Activated naive CD4-positive, alpha-beta T cell treated with anti-CD3 and anti-CD28 coated beads, Interleukin-2, amount 50 U/mL, for 16 hours (primary cell): ENCODE measurements at regions not wholly inside any gene's neighbourhood (a gene's known extent, or its start where the extent isn't known, plus 50 kb on each side); places are given as distances from the start of the nearest gene placed in this dataset.
"Not testable (repeated sequence)": the region's sequence is repeated elsewhere in the genome, so short reads cannot be mapped to it uniquely, and the experiment has no call there.

Experiments used
- DNase-seq: peaks from one replicate; pipeline ENCODE4 v3.0.0-alpha.2; 2020

GRCh38 chr2:199216253-199216652 lies 241.5 kb downstream of the SATB2 start:
- no peak for DNase-seq

- no peak for DNase-seq
These were observed 250.7 kb downstream of the SATB2 start for GRCh38 chr2:199207011-199207410.

GRCh38 chr2:199206536-199206935 lies 251.2 kb downstream of the SATB2 start:
- no peak for DNase-seq

GRCh38 chr2:199202964-199203363 lies 254.8 kb downstream of the SATB2 start:
- DNase-seq = no peak

GRCh38 chr2:199201539-199201938 lies 256.2 kb downstream of the SATB2 start:
- DNase-seq = no peak

- DNase-seq = no peak
These were observed 257.9 kb downstream of the SATB2 start for GRCh38 chr2:199199797-199200196.

GRCh38 chr2:199197448-199197847 lies 260.3 kb downstream of the SATB2 start:
- no peak for DNase-seq

- no peak for DNase-seq
These were observed 261.1 kb downstream of the SATB2 start for GRCh38 chr2:199196686-199197085.

- DNase-seq = no peak
These were observed 261.7 kb downstream of the SATB2 start for GRCh38 chr2:199195927-199196502.

GRCh38 chr2:199191461-199191860 lies 266.3 kb downstream of the SATB2 start:
- no peak for DNase-seq

GRCh38 chr2:199189229-199189628 lies 268.5 kb downstream of the SATB2 start:
- DNase-seq = no peak

GRCh38 chr2:199186301-199186751 lies 271.4 kb downstream of the SATB2 start:
- DNase-seq = no peak

GRCh38 chr2:199185174-199185573 lies 272.6 kb downstream of the SATB2 start:
- DNase-seq = not testable (repeated sequence)

GRCh38 chr2:199163613-199164458 lies 293.9 kb downstream of the SATB2 start:
- DNase-seq = no peak

- DNase-seq = no peak
These were observed 296.9 kb downstream of the SATB2 start for GRCh38 chr2:199160677-199161465.

- no peak for DNase-seq
These were observed 297.7 kb downstream of the SATB2 start for GRCh38 chr2:199160081-199160480.

- no peak for DNase-seq
These were observed 309.5 kb downstream of the SATB2 start for GRCh38 chr2:199148076-199148845.

GRCh38 chr2:199147216-199147615 lies 310.5 kb downstream of the SATB2 start:
- DNase-seq = no peak

- no peak for DNase-seq
These were observed 313.2 kb downstream of the SATB2 start for GRCh38 chr2:199144546-199144945.

- no peak for DNase-seq
These were observed 313.7 kb downstream of the SATB2 start for GRCh38 chr2:199144036-199144435.

- no peak for DNase-seq
These were observed 321.1 kb downstream of the SATB2 start for GRCh38 chr2:199136681-199137080.

- DNase-seq = no peak
These were observed 321.5 kb downstream of the SATB2 start for GRCh38 chr2:199136242-199136641.

GRCh38 chr2:199131876-199132275 lies 325.9 kb downstream of the SATB2 start:
- DNase-seq = no peak
